Esophagus (tissue), 2 donors: ENCODE measurements at regions not wholly inside any gene's neighbourhood (a gene's known extent, or its start where the extent isn't known, plus 50 kb on each side); places are given as distances from the start of the nearest gene placed in this dataset.

Source experiments
- H3K27ac ChIP-seq, 2 donors: one replicate each; pipeline ENCODE4 v1.5.1; 2013; ENCODE audit warnings: low read depth in 2 of 2, mild to moderate bottlenecking in 2 of 2, inconsistent platforms in 1 of 2, low read length in 1 of 2, moderate library complexity in 1 of 2
- H3K27me3 ChIP-seq, 2 donors: one replicate each; pipeline ENCODE4 v1.6.1; 2013; ENCODE audit warnings: low read length in 2 of 2, control low read depth in 1 of 2, mild to moderate bottlenecking in 1 of 2; ENCODE audit not compliant: insufficient read depth in 2 of 2, control insufficient read depth in 1 of 2
- H3K36me3 ChIP-seq, 2 donors: one replicate each; pipeline ENCODE4 v1.6.1; 2013; ENCODE audit warnings: low read length in 1 of 2; ENCODE audit not compliant: control insufficient read depth in 2 of 2, insufficient read depth in 2 of 2
- H3K4me1 ChIP-seq, 2 donors: one replicate each; pipeline ENCODE4 v1.6.1; 2013; ENCODE audit warnings: low read length in 1 of 2; ENCODE audit not compliant: control insufficient read depth in 2 of 2, insufficient read depth in 2 of 2
- H3K4me3 ChIP-seq, 2 donors: one replicate each; pipeline ENCODE4 v1.5.1; 2013; ENCODE audit warnings: low read length in 2 of 2, mild to moderate bottlenecking in 2 of 2, low read depth in 1 of 2, moderate library complexity in 1 of 2
- H3K9me3 ChIP-seq, 2 donors: one replicate each; pipeline ENCODE4 v1.6.1; 2013; ENCODE audit warnings: mild to moderate bottlenecking in 2 of 2, low read depth in 1 of 2, low read length in 1 of 2, moderate library complexity in 1 of 2; ENCODE audit not compliant: control insufficient read depth in 2 of 2, insufficient read depth in 1 of 2
- WGBS, 2 donors: extraction: QIAGEN DNeasy Blood & Tissue Kit; methylation state at CpG; one replicate each; pipeline ENCODE4 v1.1.7; 2013; 5-methylcytosine and 5-hydroxymethylcytosine counted together
- donor health status: healthy with polysubstance abuse.
- donor health status: Bipolar disorder and iron deficiency.

GRCh38 chr10:1964476-1964875 lies 227.2 kb upstream of the ADARB2 start:
- H3K27me3 ChIP-seq, result no peaks in the 10 kb centered on the region
- H3K27ac ChIP-seq, result no peak overlapping the region
- no peaks in the 10 kb centered on the region for H3K9me3 ChIP-seq
- no peaks in the 10 kb centered on the region for H3K36me3 ChIP-seq
- H3K4me3 ChIP-seq, result no peak overlapping the region
- whole genome bisulfite sequencing, 2 donors, result 91 to 94% methylated on average over 24 of the region's 24 CpGs
- no peaks in the 10 kb centered on the region for H3K4me1 ChIP-seq

DNA sequence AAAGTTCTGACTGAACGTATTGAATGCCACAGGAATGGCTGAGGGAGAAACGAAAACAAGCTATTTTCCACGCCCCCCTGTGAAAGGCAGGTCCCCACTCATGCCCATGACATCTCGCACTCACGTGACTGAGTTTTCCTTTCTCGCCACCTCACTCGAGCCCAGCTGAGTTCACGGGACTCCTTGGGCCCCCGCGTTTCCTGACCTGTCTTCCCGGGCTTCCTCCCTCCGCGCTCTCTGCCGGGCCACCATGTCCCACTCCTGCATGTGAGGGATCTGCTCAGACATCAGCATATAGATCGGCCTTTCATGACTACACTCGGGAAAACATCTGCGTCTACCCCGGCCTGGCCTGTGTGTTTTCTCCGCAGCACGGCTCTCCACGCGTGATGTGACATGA lies 226.0 kb upstream of the ADARB2 start:
- H3K4me3 ChIP-seq, result no peak overlapping the region
- H3K9me3 ChIP-seq, result no peaks in the 10 kb centered on the region
- WGBS, 2 donors, result 92 to 94% methylated on average over 22 of the region's 22 CpGs
- H3K36me3 ChIP-seq, result no peaks in the 10 kb centered on the region
- H3K27me3 ChIP-seq, result no peaks in the 10 kb centered on the region
- H3K4me1 ChIP-seq, result no peaks in the 10 kb centered on the region
- H3K27ac ChIP-seq, result no peak overlapping the region

- Histone ChIP-seq H3K4me1 (no peaks in the 10 kb centered on the region), H3K36me3 (no peaks in the 10 kb centered on the region), H3K4me3 (no peak overlapping the region), H3K27ac (no peak overlapping the region), H3K27me3 (no peaks in the 10 kb centered on the region), H3K9me3 (no peaks in the 10 kb centered on the region)
- 78 to 80% methylated on average over 2 of the region's 2 CpGs for WGBS, 2 donors
Observed at GRCh38 chr10:1961989-1962388, 224.7 kb upstream of the ADARB2 start.

DNA sequence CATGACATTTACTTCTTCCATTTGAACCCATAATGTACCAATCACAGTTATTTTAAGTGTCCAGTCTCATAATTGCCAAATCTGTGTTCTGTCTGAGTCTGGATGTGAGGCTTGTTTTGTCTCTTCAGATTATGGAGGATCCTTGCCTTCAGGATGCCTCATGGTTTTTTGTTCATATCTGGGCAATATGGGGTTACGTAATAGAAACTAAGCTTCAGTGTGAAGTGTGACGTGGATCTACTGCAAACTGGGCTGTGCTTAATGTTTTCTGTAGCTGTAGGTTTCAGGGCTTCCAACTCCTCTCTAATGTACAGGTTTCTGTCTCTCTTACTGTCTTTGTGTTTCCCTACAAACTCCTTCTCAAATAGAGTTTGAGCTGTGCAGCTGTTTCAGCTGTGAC lies 223.7 kb upstream of the ADARB2 start:
- Histone ChIP-seq H3K4me3 (no peak overlapping the region), H3K4me1 (no peaks in the 10 kb centered on the region), H3K36me3 (no peaks in the 10 kb centered on the region), H3K9me3 (no peaks in the 10 kb centered on the region), H3K27me3 (no peaks in the 10 kb centered on the region), H3K27ac (no peak overlapping the region)
- WGBS, 2 donors, result 86 to 89% methylated on average over 2 of the region's 2 CpGs

DNA sequence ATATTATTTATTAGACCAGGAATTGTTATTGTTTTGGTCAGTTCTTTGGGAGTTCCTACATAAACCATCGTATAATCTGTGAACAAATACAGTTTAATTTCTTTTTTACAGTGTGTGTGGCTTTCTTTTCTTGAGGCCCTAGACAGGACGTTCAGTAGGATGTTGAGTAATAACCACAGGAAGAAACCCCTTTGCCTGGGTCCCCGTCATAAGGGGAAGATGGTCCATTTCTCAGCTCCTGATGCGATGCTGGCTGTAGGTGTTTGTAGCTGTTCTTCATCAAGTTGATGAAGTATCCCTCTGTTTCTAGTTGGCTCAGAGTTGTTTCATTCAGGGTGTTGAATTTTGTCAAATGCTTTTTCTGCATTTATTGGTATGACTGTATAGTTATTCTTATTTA lies 219.7 kb upstream of the ADARB2 start:
- Histone ChIP-seq H3K4me1 (no peaks in the 10 kb centered on the region), H3K9me3 (peaks cover 2 to 9% of the 10 kb centered on the region in 2 donors), H3K27me3 (no peaks in the 10 kb centered on the region), H3K27ac (no peak overlapping the region), H3K4me3 (no peak overlapping the region), H3K36me3 (no peaks in the 10 kb centered on the region)
- WGBS, 2 donors, result 66 to 67% methylated on average over 4 of the region's 4 CpGs

GRCh38 chr10:1954300-1954699 lies 217.0 kb upstream of the ADARB2 start:
- no peak overlapping the region for H3K27ac ChIP-seq
- no peaks in the 10 kb centered on the region for H3K27me3 ChIP-seq
- H3K4me1 ChIP-seq, result no peaks in the 10 kb centered on the region
- no peak overlapping the region for H3K4me3 ChIP-seq
- H3K36me3 ChIP-seq, result no peaks in the 10 kb centered on the region
- peaks cover 2 to 9% of the 10 kb centered on the region in 2 donors for H3K9me3 ChIP-seq
- 48 to 53% methylated on average over 3 of the region's 3 CpGs for WGBS, 2 donors

DNA sequence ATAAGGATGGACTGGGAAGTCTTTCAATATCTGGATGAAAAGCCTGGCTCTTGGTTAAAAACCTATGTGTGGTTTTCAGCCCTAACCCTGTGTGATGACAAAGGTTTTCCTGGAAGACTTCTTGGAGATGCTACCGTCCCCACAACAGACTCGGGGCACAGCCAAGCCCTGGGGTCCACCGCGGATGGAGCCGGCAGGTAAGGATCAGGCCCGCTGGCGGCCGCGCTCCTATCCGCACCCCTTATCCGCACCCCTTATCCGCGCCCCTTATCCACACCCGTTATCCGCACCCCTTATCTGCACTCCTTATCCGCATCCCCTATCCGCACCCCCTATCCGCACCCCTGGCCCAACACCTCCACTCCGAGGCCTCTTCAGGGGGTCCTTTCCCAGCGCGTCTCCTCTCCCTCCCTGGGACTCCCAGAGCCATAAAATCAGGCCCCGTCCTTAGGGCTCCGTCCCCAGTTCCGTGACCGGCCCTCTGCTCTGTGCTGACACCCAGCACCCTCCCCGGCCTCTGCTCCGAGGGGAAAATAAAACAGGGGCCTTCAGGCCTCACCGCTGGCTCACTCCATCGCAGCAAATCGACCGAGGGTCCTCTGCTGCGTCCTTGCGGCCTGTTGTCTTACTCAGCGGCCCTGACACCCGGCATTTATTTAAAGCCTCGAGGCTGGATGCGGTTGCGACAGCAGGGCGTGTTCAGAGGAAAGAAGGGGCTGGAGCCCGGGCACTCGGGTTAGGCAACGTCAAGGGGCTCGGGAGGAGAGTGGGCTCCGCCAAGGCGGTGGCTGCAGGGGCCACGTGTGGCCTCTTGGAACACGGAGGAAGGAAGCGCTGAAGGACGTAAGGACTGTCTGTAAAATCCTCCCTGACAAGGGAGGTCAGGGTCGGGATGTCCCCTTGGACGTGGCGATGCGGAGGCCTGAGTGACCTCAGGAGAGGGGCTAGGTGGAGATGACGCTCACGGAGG lies 215.1 kb upstream of the ADARB2 start:
- 94 to 95% methylated on average over 55 of the region's 55 CpGs for whole genome bisulfite sequencing, 2 donors
- Histone ChIP-seq H3K9me3 (peaks cover 2 to 9% of the 10 kb centered on the region in 2 donors), H3K27me3 (no peaks in the 10 kb centered on the region), H3K27ac (no peak overlapping the region), H3K4me1 (no peaks in the 10 kb centered on the region), H3K4me3 (no peak overlapping the region), H3K36me3 (no peaks in the 10 kb centered on the region)

DNA sequence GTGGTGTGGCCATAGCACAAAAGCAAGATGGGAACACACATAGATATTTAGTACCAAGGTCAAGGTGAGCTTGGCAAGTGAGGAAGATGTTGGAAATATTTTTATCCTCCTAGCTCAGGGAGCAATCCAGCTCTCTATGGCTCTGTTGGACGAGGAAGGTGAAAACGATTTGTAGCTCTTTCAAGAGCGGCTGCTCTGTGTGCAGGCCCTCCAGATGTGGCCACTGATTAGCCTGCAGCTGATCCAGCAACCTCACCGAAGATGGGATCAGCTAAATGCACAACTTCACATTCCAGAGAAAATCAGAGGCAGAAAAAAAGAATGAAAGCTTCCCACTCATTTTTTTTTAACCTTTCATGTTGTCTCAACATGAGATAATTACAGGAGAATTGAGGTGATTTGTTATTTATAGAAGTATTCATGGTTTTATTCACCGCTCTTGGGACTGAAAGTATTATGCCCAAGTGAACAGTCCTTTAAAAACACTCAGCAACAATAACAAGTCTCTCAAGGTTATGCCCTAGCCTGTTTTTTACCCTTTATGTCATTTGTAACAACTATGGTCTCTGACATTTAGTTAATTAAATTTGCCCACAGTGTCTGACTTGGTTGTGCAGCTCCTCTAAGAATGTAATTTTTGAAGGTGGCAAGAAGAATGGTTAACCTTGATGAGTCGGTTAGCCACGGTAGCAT lies 213.6 kb upstream of the ADARB2 start:
- 68 to 75% methylated on average over 7 of the region's 7 CpGs for WGBS, 2 donors
- H3K27ac ChIP-seq, result no peak overlapping the region
- no peaks in the 10 kb centered on the region for H3K4me1 ChIP-seq
- H3K36me3 ChIP-seq, result no peaks in the 10 kb centered on the region
- no peak overlapping the region for H3K4me3 ChIP-seq
- H3K9me3 ChIP-seq, result peaks cover 2 to 9% of the 10 kb centered on the region in 2 donors
- no peaks in the 10 kb centered on the region for H3K27me3 ChIP-seq

GRCh38 chr10:1947464-1948003 lies 210.2 kb upstream of the ADARB2 start:
- Histone ChIP-seq H3K4me3 (no peak overlapping the region), H3K4me1 (no peaks in the 10 kb centered on the region), H3K9me3 (peaks cover 0 to 3% of the 10 kb centered on the region in 2 donors), H3K27me3 (no peaks in the 10 kb centered on the region), H3K36me3 (no peaks in the 10 kb centered on the region), H3K27ac (no peak overlapping the region)
- 86 to 89% methylated on average over 4 of the region's 4 CpGs for whole genome bisulfite sequencing, 2 donors
